Astrocyte (in vitro differentiated cells and primary cell): ENCODE measurements at regions not wholly inside any gene's neighbourhood (a gene's known extent, or its start where the extent isn't known, plus 50 kb on each side); places are given as distances from the start of the nearest gene placed in this dataset.
"Not testable (repeated sequence)": the region's sequence is repeated elsewhere in the genome, so short reads cannot be mapped to it uniquely, and the experiment has no call there.

Experiments used
- DNase-seq: peaks from one replicate; pipeline ENCODE4 v3.0.0-alpha.2; 2010; ENCODE audit warnings: low read depth
- FAIRE-seq: peaks from 2 replicates; lab custom pipeline; 2011; peaks lifted over from hg19 to GRCh38; lab: Jason Lieb, UNC
- H2AFZ ChIP-seq: 2 replicates; pipeline ENCODE4 v1.6.0; 2012; ENCODE audit warnings: low read depth, low read length, inconsistent platforms
- H3K27ac ChIP-seq: 2 replicates; pipeline ENCODE4 v1.5.1; 2011; ENCODE audit warnings: low read depth, low read length, inconsistent platforms
- H3K27me3 ChIP-seq: 2 replicates; pipeline ENCODE4 v1.6.0; 2011; ENCODE audit warnings: low read length, inconsistent platforms; ENCODE audit not compliant: insufficient read depth
- H3K36me3 ChIP-seq: 2 replicates; pipeline ENCODE4 v1.5.1; 2011; ENCODE audit warnings: low read length, inconsistent platforms; ENCODE audit not compliant: insufficient read depth
- H3K4me1 ChIP-seq: 2 replicates; pipeline ENCODE4 v1.5.1; 2011; ENCODE audit warnings: low read length, inconsistent platforms; ENCODE audit not compliant: insufficient read depth
- H3K4me2 ChIP-seq: 2 replicates; pipeline ENCODE4 v1.6.0; 2012; ENCODE audit warnings: low read length, inconsistent platforms
- H3K4me3 ChIP-seq: 2 replicates; pipeline ENCODE4 v1.5.1; 2011; ENCODE audit warnings: low read depth, mild to moderate bottlenecking, low read length, inconsistent platforms; ENCODE audit not compliant: insufficient read depth
- H3K79me2 ChIP-seq: 2 replicates; pipeline ENCODE4 v1.6.0; 2012; ENCODE audit warnings: mild to moderate bottlenecking, low read length, inconsistent platforms; ENCODE audit not compliant: insufficient read depth
- H3K9ac ChIP-seq: 2 replicates; pipeline ENCODE4 v1.6.0; 2012; ENCODE audit warnings: mild to moderate bottlenecking, low read length, inconsistent platforms
- H3K9me3 ChIP-seq: 2 replicates; pipeline ENCODE4 v1.5.1; 2012; ENCODE audit warnings: low read depth, mild to moderate bottlenecking, low read length, inconsistent platforms; ENCODE audit not compliant: insufficient read depth
- H4K20me1 ChIP-seq: 2 replicates; pipeline ENCODE4 v1.6.0; 2012; ENCODE audit warnings: low read length, inconsistent platforms; ENCODE audit not compliant: insufficient read depth
- H3K27ac Mint-ChIP-seq: one replicate; pipeline ENCODE4 v1.8.0; 2021; ENCODE audit warnings: mild to moderate bottlenecking, mixed read lengths; ENCODE audit not compliant: unreplicated experiment
- H3K27me3 Mint-ChIP-seq: one replicate; pipeline ENCODE4 v1.8.0; 2021; ENCODE audit warnings: low read depth, mixed read lengths; ENCODE audit not compliant: unreplicated experiment
- H3K36me3 Mint-ChIP-seq: one replicate; pipeline ENCODE4 v1.8.0; 2021; ENCODE audit warnings: low read depth, mixed read lengths; ENCODE audit not compliant: unreplicated experiment
- H3K4me1 Mint-ChIP-seq: one replicate; pipeline ENCODE4 v1.8.0; 2021; ENCODE audit warnings: low read depth, mixed read lengths; ENCODE audit not compliant: unreplicated experiment
- H3K4me3 Mint-ChIP-seq: one replicate; pipeline ENCODE4 v1.8.0; 2021; ENCODE audit warnings: mild to moderate bottlenecking, moderate library complexity, mixed read lengths; ENCODE audit not compliant: unreplicated experiment
- H3K9me3 Mint-ChIP-seq: one replicate; pipeline ENCODE4 v1.8.0; 2021; ENCODE audit warnings: mild to moderate bottlenecking, mixed read lengths; ENCODE audit not compliant: unreplicated experiment

DNA sequence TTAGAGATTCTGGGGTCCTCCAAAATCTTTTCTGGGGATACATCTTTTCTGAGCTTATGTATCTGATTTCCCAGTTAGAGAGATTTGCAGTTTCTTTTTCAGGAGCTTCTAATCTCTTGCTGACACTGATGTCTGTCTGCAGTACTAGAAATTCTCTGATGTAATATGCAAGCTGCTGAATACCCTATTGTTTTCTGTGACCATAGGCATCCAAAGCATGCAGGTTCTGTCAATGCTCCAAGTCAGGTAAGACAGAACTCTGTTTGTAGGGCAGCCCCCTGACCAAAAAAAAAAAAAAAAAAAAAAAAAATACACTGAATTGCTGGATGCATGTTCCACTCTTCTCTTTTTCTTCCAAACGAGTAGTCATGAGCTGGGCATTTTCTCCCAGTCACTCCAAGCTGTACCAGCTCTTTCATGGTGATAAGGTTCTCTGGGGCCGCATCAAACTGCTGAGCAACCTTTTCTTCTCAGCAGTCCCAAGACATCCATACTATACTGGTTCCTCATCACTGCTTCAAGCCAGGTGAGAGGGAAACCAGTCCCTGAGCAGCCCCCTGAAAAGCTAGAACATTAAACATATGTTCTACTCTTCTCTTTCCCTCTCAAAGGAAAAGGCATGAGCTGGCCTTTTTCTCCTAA is 354.9 kb upstream of the ANKRD20A1 start:
- FAIRE-seq: not testable (repeated sequence)

GRCh38 chr9:67492028-67492427 is 366.7 kb upstream of the ANKRD20A1 start:
- not testable (repeated sequence) for H3K4me1 ChIP-seq, DNase-seq, H3K27ac ChIP-seq, H3K9me3 ChIP-seq, H3K4me3 Mint-ChIP-seq, FAIRE-seq, H3K4me2 ChIP-seq, H3K27me3 Mint-ChIP-seq, H3K79me2 ChIP-seq, H3K36me3 Mint-ChIP-seq, H3K9me3 Mint-ChIP-seq, H3K27ac Mint-ChIP-seq, H2AFZ ChIP-seq, H3K9ac ChIP-seq, H3K4me1 Mint-ChIP-seq, H4K20me1 ChIP-seq, H3K36me3 ChIP-seq, H3K27me3 ChIP-seq, H3K4me3 ChIP-seq

More for the DNA sequence above, 354.9 kb upstream of the ANKRD20A1 start:
- H3K79me2 ChIP-seq, H3K36me3 ChIP-seq, DNase-seq, H3K27ac Mint-ChIP-seq, H3K27ac ChIP-seq, H4K20me1 ChIP-seq, H3K9me3 ChIP-seq, H3K4me2 ChIP-seq, H3K4me3 Mint-ChIP-seq, H3K4me1 ChIP-seq, H3K9me3 Mint-ChIP-seq, H3K27me3 Mint-ChIP-seq, H3K27me3 ChIP-seq, H2AFZ ChIP-seq, H3K9ac ChIP-seq, H3K36me3 Mint-ChIP-seq, H3K4me3 ChIP-seq, H3K4me1 Mint-ChIP-seq: not testable (repeated sequence)

GRCh38 chr9:67477465-67477864 is 381.3 kb upstream of the ANKRD20A1 start:
- not testable (repeated sequence) for H3K4me3 ChIP-seq, H3K9me3 Mint-ChIP-seq, H3K36me3 ChIP-seq, H3K4me3 Mint-ChIP-seq, H2AFZ ChIP-seq, H3K79me2 ChIP-seq, DNase-seq, H4K20me1 ChIP-seq, H3K27me3 ChIP-seq, H3K4me1 Mint-ChIP-seq, H3K4me1 ChIP-seq, H3K27me3 Mint-ChIP-seq, H3K4me2 ChIP-seq, FAIRE-seq, H3K9me3 ChIP-seq, H3K27ac Mint-ChIP-seq, H3K9ac ChIP-seq, H3K27ac ChIP-seq, H3K36me3 Mint-ChIP-seq

DNA sequence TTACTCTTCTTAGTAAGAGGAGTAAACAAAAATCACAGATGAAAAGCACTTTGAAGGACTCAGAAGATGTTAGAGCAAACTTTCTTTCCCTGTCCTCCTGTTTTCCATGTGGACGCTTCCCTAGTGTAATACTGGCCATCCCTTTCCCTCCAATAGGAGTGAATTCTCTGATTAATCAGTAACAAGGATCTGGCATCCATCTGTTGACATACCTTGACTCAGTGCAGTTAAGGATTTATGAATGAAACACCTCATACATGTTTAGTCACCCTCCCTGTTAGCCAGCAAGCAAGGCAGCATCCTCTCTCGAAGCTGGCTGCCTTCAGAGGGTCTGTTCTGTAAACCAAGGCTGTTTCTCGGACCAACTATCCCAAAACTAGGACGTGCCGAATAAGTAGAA is 388.0 kb upstream of the ANKRD20A1 start:
- H3K27ac Mint-ChIP-seq, H3K9me3 ChIP-seq, H3K27ac ChIP-seq, DNase-seq, H3K36me3 Mint-ChIP-seq, H3K27me3 ChIP-seq, H4K20me1 ChIP-seq, H3K36me3 ChIP-seq, H3K4me2 ChIP-seq, H3K4me3 ChIP-seq, H3K4me1 Mint-ChIP-seq, H3K27me3 Mint-ChIP-seq, H3K9ac ChIP-seq, FAIRE-seq, H2AFZ ChIP-seq, H3K4me1 ChIP-seq, H3K4me3 Mint-ChIP-seq, H3K79me2 ChIP-seq, H3K9me3 Mint-ChIP-seq: not testable (repeated sequence)

- H3K27me3 Mint-ChIP-seq, H3K36me3 ChIP-seq, H3K4me2 ChIP-seq, H3K36me3 Mint-ChIP-seq, H3K27ac ChIP-seq, H3K9me3 ChIP-seq, DNase-seq, H3K4me1 Mint-ChIP-seq, H3K4me1 ChIP-seq, H3K27ac Mint-ChIP-seq, H4K20me1 ChIP-seq, H2AFZ ChIP-seq, FAIRE-seq, H3K27me3 ChIP-seq, H3K4me3 ChIP-seq, H3K4me3 Mint-ChIP-seq, H3K9me3 Mint-ChIP-seq, H3K79me2 ChIP-seq, H3K9ac ChIP-seq: not testable (repeated sequence)
Observed at GRCh38 chr9:67468326-67468725, 390.4 kb upstream of the ANKRD20A1 start.

- not testable (repeated sequence) for H3K27me3 Mint-ChIP-seq, H3K27ac Mint-ChIP-seq, H3K27me3 ChIP-seq, H3K36me3 ChIP-seq, H3K36me3 Mint-ChIP-seq, H3K79me2 ChIP-seq, H3K4me3 ChIP-seq, H3K27ac ChIP-seq, H3K4me1 ChIP-seq, DNase-seq, FAIRE-seq, H3K4me3 Mint-ChIP-seq, H3K4me2 ChIP-seq, H2AFZ ChIP-seq, H3K9ac ChIP-seq, H3K9me3 Mint-ChIP-seq, H3K9me3 ChIP-seq, H4K20me1 ChIP-seq, H3K4me1 Mint-ChIP-seq
Observed at GRCh38 chr9:67461796-67462757, 396.7 kb upstream of the ANKRD20A1 start.
